HG02852 (cell line): ENCODE measurements at regions not wholly inside any gene's neighbourhood (a gene's known extent, or its start where the extent isn't known, plus 50 kb on each side); places are given as distances from the start of the nearest gene placed in this dataset.
"Not testable (repeated sequence)": the region's sequence is repeated elsewhere in the genome, so short reads cannot be mapped to it uniquely, and the experiment has no call there.

Experiments used
- ATAC-seq: cut with Tn5 transposase; IDR thresholded peaks from one replicate; pipeline ENCODE4 v1.9.1; 2021; ENCODE audit warnings: mild to moderate bottlenecking, moderate library complexity; ENCODE audit not compliant: unreplicated experiment

- ATAC-seq: no peak
Measured at GRCh38 chr3:127045435-127046045, 62.6 kb downstream of the PLXNA1 start.

GRCh38 chr3:127046690-127047089, 63.8 kb downstream of the PLXNA1 start:
- not testable (repeated sequence) for ATAC-seq

- ATAC-seq: no peak
Measured at GRCh38 chr3:127049393-127049792, 66.5 kb downstream of the PLXNA1 start.

GRCh38 chr3:127050733-127051132, 67.8 kb downstream of the PLXNA1 start:
- no peak for ATAC-seq

GRCh38 chr3:127052121-127052561, 69.2 kb downstream of the PLXNA1 start:
- no peak for ATAC-seq

GRCh38 chr3:127053026-127053425, 70.1 kb downstream of the PLXNA1 start:
- ATAC-seq: no peak

GRCh38 chr3:127053450-127053849, 70.5 kb downstream of the PLXNA1 start:
- ATAC-seq: no peak

- no peak for ATAC-seq
Measured at GRCh38 chr3:127053979-127054378, 71.1 kb downstream of the PLXNA1 start.

- no peak for ATAC-seq
Measured at GRCh38 chr3:127056281-127056680, 73.4 kb downstream of the PLXNA1 start.

- no peak for ATAC-seq
Measured at GRCh38 chr3:127056976-127057375, 74.1 kb downstream of the PLXNA1 start.

- ATAC-seq: no peak
Measured at GRCh38 chr3:127059072-127059471, 76.2 kb downstream of the PLXNA1 start.

GRCh38 chr3:127061641-127062040, 78.7 kb downstream of the PLXNA1 start:
- no peak for ATAC-seq

GRCh38 chr3:127062926-127063325, 80.0 kb downstream of the PLXNA1 start:
- ATAC-seq: no peak

GRCh38 chr3:127063916-127064315, 81.0 kb downstream of the PLXNA1 start:
- ATAC-seq: no peak

- no peak for ATAC-seq
Measured at GRCh38 chr3:127064391-127065137, 81.6 kb downstream of the PLXNA1 start.

- ATAC-seq: no peak
Measured at GRCh38 chr3:127065138-127065427, 82.2 kb downstream of the PLXNA1 start.

- ATAC-seq: no peak
Measured at GRCh38 chr3:127065561-127066290, 82.8 kb downstream of the PLXNA1 start.

GRCh38 chr3:127066635-127067034, 83.7 kb downstream of the PLXNA1 start:
- no peak for ATAC-seq

- no peak for ATAC-seq
Measured at GRCh38 chr3:127067116-127067910, 84.4 kb downstream of the PLXNA1 start.

GRCh38 chr3:127068111-127068810, 85.3 kb downstream of the PLXNA1 start:
- no peak for ATAC-seq

- ATAC-seq: no peak
Measured at GRCh38 chr3:127068871-127069270, 86.0 kb downstream of the PLXNA1 start.
